OCI-LY3 (cell line): ENCODE measurements at regions not wholly inside any gene's neighbourhood (a gene's known extent, or its start where the extent isn't known, plus 50 kb on each side); places are given as distances from the start of the nearest gene placed in this dataset.

ENCODE experiments used
- H2AFZ ChIP-seq: fragments of 200-600, 300-600 bp; shearing (Covaris generic); 2 replicates; pipeline ENCODE4 v1.6.0; 2014; ENCODE audit warnings: antibody characterized with exemption, low read depth, low read length
- H3K27ac ChIP-seq: fragments of 200-600, 300-600 bp; sonication (generic); 2 replicates; pipeline ENCODE4 v1.5.1; 2014; ENCODE audit warnings: mild to moderate bottlenecking, low read length, moderate library complexity, mixed read lengths
- H3K27me3 ChIP-seq: fragments of 200-600, 300-600 bp; sonication (generic); 2 replicates; pipeline ENCODE4 v1.6.1; 2014; ENCODE audit warnings: low read depth, low read length, mixed read lengths
- H3K36me3 ChIP-seq: fragments of 200-600, 300-600 bp; sonication (generic); replicated peaks from 2 replicates; pipeline ENCODE3; 2014; ENCODE audit warnings: low read depth, low read length, mixed read lengths
- H3K4me1 ChIP-seq: fragments of 300-600, 200-600 bp; sonication (generic); 2 replicates; pipeline ENCODE4 v1.6.1; 2014; ENCODE audit warnings: low read length, mixed read lengths
- H3K4me2 ChIP-seq: fragments of 200-600, 300-600 bp; sonication (generic); 2 replicates; pipeline ENCODE4 v1.6.1; 2014; ENCODE audit warnings: low read length, mixed read lengths
- H3K4me3 ChIP-seq: fragments of 300-600, 200-600 bp; sonication (generic); 2 replicates; pipeline ENCODE4 v1.5.1; 2014; ENCODE audit warnings: antibody characterized with exemption, mild to moderate bottlenecking, low read length, moderate library complexity
- H3K79me2 ChIP-seq: fragments of 300-600, 200-600 bp; shearing (Covaris generic); 2 replicates; pipeline ENCODE4 v1.6.1; 2014; ENCODE audit warnings: mild to moderate bottlenecking, low read length, mixed read lengths
- H3K9ac ChIP-seq: fragments of 300-600, 200-600 bp; shearing (Covaris generic); 2 replicates; pipeline ENCODE4 v1.6.0; 2014; ENCODE audit warnings: mild to moderate bottlenecking, low read length, moderate library complexity
- H3K9me3 ChIP-seq: fragments of 200-600, 300-600 bp; shearing (Covaris generic); 2 replicates; pipeline ENCODE4 v1.6.1; 2014; ENCODE audit warnings: low read length, mixed read lengths; ENCODE audit not compliant: insufficient read depth
- H4K20me1 ChIP-seq: fragments of 200-600, 300-600 bp; sonication (generic); 2 replicates; pipeline ENCODE4 v1.6.1; 2016; ENCODE audit warnings: low read length, mixed read lengths; ENCODE audit not compliant: insufficient read depth
- CTCF ChIP-seq: fragments of 200-600, 300-600 bp; sonication (generic); IDR thresholded peaks from 2 replicates; pipeline ENCODE4 v1.5.1; 2014; ENCODE audit warnings: antibody characterized with exemption, low read length, low read depth
- EZH2phosphoT487 ChIP-seq: fragments of 200-600 bp; shearing (Covaris generic); IDR thresholded peaks from 2 replicates; pipeline ENCODE4 v1.6.1; 2018; ENCODE audit warnings: antibody characterized with exemption, mixed run types, low read depth

- Histone ChIP-seq H3K4me3 (no peak overlapping the region), H3K4me1 (no peaks in the 10 kb centered on the region), H2AFZ (no peak overlapping the region), H3K79me2 (no peaks in the 10 kb centered on the region), H3K9ac (no peak overlapping the region), H3K27me3 (peaks cover 37% of the 10 kb centered on the region), H3K27ac (no peak overlapping the region), H3K9me3 (no peaks in the 10 kb centered on the region), H4K20me1 (no peaks in the 10 kb centered on the region), H3K4me2 (no peak overlapping the region), H3K36me3 (no peaks in the 10 kb centered on the region)
- TF ChIP-seq CTCF (peak; percentile 78), EZH2phosphoT487 (no peak)
These were observed 145.3 kb downstream of the IRF8 start for GRCh38 chr16:86044241-86044671.

GRCh38 chr16:86044881-86045590 lies 146.1 kb downstream of the IRF8 start:
- no peak overlapping the region for H3K4me3 ChIP-seq
- H3K27ac ChIP-seq, result no peak overlapping the region
- no peak overlapping the region for H2AFZ ChIP-seq
- no peak overlapping the region for H3K4me2 ChIP-seq
- no peaks in the 10 kb centered on the region for H3K4me1 ChIP-seq
- H3K27me3 ChIP-seq, result peaks cover 33% of the 10 kb centered on the region
- H3K36me3 ChIP-seq, result no peaks in the 10 kb centered on the region
- H3K9me3 ChIP-seq, result no peaks in the 10 kb centered on the region
- TF ChIP-seq EZH2phosphoT487, result no peak
- no peak for TF ChIP-seq CTCF
- no peak overlapping the region for H3K9ac ChIP-seq
- no peaks in the 10 kb centered on the region for H3K79me2 ChIP-seq
- H4K20me1 ChIP-seq, result no peaks in the 10 kb centered on the region

- H2AFZ ChIP-seq, result no peak overlapping the region
- H3K4me3 ChIP-seq, result no peak overlapping the region
- H3K27ac ChIP-seq, result no peak overlapping the region
- H3K27me3 ChIP-seq, result peaks cover 33% of the 10 kb centered on the region
- no peak overlapping the region for H3K4me2 ChIP-seq
- TF ChIP-seq CTCF (no peak), EZH2phosphoT487 (no peak)
- no peaks in the 10 kb centered on the region for H3K9me3 ChIP-seq
- no peak overlapping the region for H3K9ac ChIP-seq
- H3K4me1 ChIP-seq, result no peaks in the 10 kb centered on the region
- H3K79me2 ChIP-seq, result no peaks in the 10 kb centered on the region
- H4K20me1 ChIP-seq, result no peaks in the 10 kb centered on the region
- no peaks in the 10 kb centered on the region for H3K36me3 ChIP-seq
These were observed 146.6 kb downstream of the IRF8 start for GRCh38 chr16:86045591-86045971.

- no peak overlapping the region for H3K4me3 ChIP-seq
- TF ChIP-seq CTCF, result no peak
- TF ChIP-seq EZH2phosphoT487, result no peak
- no peaks in the 10 kb centered on the region for H3K4me1 ChIP-seq
- H2AFZ ChIP-seq, result no peak overlapping the region
- H3K27me3 ChIP-seq, result peaks cover 33% of the 10 kb centered on the region
- H3K9ac ChIP-seq, result no peak overlapping the region
- H3K36me3 ChIP-seq, result no peaks in the 10 kb centered on the region
- H3K79me2 ChIP-seq, result no peaks in the 10 kb centered on the region
- no peaks in the 10 kb centered on the region for H4K20me1 ChIP-seq
- H3K4me2 ChIP-seq, result no peak overlapping the region
- no peaks in the 10 kb centered on the region for H3K9me3 ChIP-seq
- H3K27ac ChIP-seq, result no peak overlapping the region
These were observed 147.1 kb downstream of the IRF8 start for GRCh38 chr16:86046026-86046425.
